ENCODE measurements at regions not wholly inside any gene's neighbourhood (a gene's known extent, or its start where the extent isn't known, plus 50 kb on each side); places are given as distances from the start of the nearest gene placed in this dataset.
"Not testable (repeated sequence)": the region's sequence is repeated elsewhere in the genome, so short reads cannot be mapped to it uniquely, and the experiment has no call there.

DNA sequence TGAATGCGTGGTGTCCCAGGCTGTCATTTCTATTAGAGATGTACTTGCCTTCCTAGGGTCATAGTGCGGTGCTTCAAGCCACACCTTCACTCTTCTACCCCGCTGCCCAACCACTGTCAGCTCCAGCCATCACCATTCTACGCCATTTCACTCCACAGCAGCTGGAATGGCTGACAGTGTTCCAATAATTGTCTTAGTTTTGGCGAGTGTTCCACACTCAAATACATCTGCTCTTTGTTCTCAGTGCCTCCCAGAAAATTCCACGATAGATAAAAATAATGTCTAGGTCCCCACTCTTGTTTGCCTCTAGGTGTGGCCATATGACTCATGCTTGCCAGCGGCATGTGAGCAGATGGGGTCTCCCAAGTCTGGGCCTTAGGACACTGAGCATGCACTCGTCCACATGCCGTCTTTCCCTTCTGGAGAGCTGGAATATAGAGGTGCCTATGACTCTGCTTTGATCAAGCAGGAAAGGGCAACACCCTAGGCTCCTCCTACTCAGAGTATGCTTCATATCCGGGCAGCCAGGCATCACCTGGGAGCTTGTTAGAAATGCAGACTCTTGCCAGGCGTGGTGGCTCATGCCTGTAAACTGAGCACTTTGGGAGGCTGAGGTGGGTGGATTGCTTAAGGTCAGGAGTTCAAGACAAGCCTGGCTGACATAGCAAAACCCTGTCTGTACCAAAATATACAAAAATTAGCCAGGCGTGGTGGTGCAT, 163.0 kb downstream of the BRMS1L start:
- DNase-seq (ENCODE audit: low read depth): no peak

DNA sequence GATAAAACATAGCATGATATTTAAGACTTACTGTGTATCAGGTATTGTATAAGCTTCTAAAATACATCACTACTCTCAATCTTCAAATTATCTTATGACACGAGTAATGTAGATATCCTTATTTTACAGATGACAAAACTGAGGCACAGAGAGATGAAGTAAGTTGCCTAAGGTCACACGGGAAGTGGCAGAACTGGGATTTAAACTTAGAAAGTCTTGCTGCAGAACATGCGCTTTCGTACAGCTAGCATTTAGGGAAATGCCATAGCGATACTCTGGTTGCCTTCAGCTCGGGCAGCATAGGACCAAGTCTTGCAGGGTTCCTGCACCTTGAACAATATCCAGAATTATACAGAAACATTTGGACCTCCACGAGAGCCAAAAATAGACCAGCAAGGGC, 162.4 kb downstream of the BRMS1L start:
- no peak for DNase-seq (ENCODE audit: low read depth)

DNA sequence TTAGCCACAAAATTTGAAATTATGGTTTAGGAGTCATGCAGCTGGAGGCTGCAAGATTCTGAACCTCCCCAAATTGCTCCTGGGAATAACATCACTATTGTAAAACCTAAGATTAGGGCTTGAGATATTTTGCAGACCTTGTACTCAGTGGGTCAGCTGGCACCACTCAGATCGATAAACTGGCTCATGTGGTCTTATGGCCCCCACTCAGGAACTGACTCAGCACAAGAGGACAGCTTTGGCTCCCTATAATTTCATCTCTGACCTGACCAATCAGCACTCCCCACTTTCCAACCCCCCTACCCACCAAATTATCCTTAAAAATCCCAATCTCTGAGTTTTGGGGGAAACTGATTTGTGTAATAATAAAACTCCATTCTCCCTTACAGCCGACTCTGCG, 161.6 kb downstream of the BRMS1L start:
- no peak for DNase-seq (ENCODE audit: low read depth)

DNA sequence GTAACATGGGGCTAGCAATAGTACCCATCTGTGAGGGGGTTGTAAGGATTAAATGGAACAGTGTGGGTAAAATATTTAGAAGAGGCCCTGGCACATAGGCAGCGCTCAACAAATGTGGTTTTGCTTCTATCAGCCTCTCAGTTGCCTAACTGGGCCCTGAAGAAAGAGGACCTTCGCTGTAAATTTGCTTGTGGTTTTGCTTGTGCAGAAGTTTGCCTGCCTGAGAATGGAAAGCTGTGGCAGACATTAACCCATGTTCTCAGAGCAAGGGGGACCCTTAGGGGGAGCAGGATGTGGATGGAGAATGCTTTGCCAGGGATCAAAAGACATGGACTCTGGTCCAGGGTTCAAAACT, 160.1 kb downstream of the BRMS1L start:
- no peak for DNase-seq (ENCODE audit: low read depth)

DNA sequence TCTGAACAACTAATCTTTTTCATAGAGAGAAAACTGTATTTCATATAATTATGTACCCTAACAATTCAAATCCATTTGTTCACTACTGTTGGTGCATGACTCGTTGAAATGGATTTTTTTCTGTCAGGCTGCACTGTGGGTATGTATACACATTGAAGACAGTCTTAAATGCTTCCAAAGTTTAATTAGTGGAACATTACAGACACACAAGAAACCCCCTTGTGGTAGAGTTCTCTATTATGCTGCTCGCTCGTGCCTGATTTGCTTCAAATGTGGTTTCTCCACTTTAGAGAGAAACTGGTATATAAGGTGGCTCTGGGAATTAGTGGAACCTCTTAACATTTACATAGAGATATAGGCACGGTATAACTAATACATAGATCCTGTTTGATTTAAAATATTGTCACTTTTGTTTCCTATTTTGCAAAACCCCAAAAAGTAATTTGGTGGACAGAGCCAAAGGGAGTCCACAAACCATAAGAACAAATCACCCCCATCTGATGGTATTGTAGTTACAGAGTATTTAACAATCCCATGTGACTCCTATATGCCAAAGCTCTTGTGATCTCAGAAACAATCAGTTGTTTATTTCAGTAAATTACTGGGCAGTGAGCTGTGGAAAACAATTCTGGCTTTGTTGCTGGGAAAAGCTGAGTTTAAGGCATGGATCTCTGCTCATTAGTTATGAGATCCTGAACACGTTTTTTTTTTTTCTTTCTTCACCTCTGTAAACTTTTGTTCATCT, 159.5 kb downstream of the BRMS1L start:
- no peak for DNase-seq (ENCODE audit: low read depth)

DNA sequence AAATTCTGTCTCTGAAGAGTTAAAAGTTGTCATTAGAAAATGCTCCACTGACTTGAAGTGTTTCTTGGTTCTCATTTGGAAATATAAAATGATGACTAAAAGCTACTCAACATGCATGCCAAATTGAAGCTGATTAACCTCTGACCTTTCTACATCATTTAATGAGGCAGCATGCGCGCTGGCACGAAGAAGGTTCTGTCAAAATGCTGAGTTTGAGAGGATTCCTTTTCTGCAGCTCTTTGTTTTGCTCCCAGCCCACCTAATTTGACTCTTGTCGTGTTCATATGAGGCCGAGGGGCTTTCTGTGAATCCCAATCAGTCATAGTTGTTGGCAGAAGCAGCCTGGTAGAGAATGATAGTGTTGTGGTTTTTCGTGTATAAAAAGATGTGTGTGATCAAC, 153.4 kb downstream of the BRMS1L start:
- no peak for DNase-seq (ENCODE audit: low read depth)

DNA sequence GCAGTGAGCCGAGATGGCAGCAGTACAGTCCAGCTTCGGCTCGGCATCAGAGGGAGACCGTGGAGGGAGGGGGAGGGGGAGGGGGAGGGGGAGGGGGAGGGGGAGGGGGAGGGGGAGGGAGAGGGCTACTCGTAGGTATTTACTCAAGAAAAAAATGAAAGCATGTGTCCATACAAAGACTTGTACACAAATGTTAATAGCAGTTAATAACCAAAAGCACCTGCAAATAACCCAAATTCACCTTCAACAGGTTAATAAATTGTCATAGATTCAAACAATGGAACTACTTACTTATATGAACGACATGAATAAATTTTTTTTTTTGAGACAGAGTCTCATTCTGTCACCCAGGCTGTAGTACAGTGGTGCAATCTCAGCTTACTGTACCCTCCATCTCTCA, 152.4 kb downstream of the BRMS1L start:
- DNase-seq (ENCODE audit: low read depth): no peak

DNA sequence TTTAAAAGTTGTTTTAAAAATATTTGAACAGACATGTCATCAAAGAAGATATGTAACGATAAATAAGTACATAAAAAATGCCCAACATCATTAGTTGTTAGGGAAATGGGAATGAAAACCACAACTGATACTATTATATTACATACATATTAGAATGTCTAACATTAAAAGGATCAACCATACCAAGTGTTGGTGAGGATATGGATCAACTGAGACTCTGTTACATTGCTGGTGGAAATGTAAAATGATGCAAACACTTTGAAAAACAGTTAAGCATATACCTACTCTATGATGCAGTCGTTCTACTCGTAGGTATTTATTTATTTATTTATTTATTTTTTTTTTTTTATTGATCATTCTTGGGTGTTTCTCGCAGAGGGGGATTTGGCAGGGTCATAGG, 149.7 kb downstream of the BRMS1L start:
- no peak for DNase-seq (ENCODE audit: low read depth)

DNA sequence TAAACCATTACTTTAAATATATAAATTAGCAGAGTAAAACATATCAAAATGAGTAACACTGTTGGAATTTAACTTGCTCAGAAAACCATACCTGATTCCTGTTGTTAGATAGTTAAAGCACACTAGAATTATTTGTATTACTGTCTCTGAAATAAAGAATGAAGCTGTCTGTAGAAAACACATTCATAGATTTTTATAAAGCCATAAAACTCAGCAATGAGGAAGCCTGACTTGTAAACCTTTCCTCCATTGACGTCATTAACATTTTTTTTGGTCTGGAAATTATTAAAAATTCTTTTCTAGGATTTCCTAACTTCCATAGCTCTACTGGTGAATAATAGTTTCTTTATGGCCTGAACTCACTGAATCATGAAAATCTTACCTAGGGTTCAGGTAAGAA, 147.6 kb downstream of the BRMS1L start:
- DNase-seq (ENCODE audit: low read depth): no peak

GRCh38 chr14:35971965-35972630, 146.0 kb downstream of the BRMS1L start:
- no peak for DNase-seq (ENCODE audit: low read depth)

- DNase-seq (ENCODE audit: low read depth): no peak
Observed at GRCh38 chr14:35969310-35969709, 143.2 kb downstream of the BRMS1L start.

GRCh38 chr14:35965400-35965799, 139.3 kb downstream of the BRMS1L start:
- no peak for DNase-seq (ENCODE audit: low read depth)

- DNase-seq (ENCODE audit: low read depth): no peak
Observed at GRCh38 chr14:35964697-35965286, 138.7 kb downstream of the BRMS1L start.

DNA sequence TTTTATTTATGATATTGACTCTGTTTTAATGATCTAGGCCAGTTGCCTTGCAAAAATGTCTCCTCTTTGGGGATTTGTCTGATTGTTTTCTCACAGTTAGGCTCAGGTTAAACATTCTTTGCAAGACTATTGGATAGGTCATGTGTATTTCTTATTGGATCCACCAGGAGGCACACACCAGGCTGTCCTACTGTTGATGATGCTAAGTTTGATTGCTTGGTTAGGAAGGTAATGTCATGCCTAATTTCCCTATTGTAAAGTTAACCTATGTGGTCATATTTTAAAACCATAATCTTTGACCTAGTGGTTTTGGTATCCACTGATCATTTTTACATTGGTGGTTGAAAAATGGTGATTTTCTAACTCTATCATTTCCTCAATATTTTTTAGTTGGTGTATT, 137.1 kb downstream of the BRMS1L start:
- DNase-seq (ENCODE audit: low read depth): no peak

DNA sequence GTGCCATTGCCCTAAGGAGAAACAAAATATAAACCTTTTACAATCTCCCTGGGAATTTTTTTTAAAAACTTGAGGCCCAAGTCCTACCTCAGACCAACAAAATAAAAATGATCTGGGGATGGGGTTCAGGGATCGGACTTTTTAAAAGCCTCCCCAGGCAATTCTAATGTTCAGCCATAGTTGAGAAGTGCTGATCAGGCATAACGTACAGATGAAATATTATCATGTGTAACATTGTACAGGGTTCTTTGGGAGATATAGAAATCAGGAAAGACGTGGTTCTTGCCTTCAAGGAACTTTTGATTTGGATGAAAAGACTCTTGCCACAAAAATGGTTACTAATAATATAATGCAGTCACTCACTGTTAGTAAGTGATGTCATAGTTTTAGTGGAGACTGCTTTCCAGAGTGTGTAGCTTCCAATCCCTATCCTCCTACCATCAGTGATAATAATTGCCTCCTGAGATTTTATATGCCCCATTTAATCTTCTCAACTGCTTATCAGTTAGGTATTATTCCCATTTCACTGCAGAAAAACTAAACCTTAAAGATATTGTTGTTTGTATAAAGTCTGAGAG, 135.6 kb downstream of the BRMS1L start:
- DNase-seq (ENCODE audit: low read depth): no peak

GRCh38 chr14:35959835-35960234, 133.7 kb downstream of the BRMS1L start:
- no peak for DNase-seq (ENCODE audit: low read depth)

DNA sequence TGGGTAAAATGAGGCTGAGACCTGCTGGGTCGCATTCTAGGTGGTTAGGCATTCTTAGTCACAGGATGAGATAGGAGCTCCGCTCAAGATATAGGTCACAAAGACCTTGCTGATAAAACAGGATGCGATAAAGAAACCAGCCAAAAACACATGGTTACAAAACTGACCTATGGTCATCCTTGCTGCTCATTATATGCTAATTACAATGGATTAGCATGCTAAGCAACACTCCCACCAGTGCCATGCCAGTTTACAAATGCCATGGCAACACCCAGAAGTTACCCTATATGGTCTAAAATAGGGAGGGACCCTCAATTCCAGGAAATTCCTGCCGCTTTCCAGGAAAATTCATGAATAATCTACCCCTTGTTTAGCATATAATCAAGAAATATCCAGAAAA, 132.4 kb downstream of the BRMS1L start:
- no peak for DNase-seq (ENCODE audit: low read depth)

DNA sequence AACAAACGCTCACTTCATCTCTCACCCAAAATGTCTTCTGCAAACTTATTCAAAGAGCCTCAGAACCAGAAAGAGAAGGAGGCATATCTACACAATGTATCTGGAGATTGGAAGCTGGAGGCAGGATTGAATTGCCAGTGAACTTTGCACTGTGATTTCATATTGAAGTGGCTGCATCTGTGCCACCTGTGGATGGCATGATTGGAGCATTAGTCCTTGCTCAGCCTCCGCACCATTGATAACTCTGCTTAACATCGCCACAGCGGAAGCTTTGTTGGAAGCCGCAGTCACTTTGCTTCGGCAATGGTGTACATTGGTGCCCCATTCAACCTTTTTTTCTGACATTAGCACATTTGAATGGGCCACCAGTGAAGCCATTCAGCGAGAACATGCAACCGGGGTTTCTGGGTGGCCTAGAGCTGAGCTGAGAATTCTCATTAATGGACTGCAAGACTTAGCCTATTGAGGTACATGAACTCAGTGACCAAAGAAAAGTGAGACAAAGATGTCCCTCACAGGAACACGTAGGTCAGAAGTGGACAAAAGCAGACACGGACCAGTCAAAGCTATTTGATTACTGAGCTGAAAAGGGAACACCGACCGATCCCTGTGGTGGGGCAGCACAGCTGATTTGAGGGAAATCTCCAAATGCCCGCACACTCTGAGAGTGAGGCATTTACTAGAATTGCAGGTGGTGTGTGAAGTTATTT, 130.4 kb downstream of the BRMS1L start:
- DNase-seq (ENCODE audit: low read depth): no peak

DNA sequence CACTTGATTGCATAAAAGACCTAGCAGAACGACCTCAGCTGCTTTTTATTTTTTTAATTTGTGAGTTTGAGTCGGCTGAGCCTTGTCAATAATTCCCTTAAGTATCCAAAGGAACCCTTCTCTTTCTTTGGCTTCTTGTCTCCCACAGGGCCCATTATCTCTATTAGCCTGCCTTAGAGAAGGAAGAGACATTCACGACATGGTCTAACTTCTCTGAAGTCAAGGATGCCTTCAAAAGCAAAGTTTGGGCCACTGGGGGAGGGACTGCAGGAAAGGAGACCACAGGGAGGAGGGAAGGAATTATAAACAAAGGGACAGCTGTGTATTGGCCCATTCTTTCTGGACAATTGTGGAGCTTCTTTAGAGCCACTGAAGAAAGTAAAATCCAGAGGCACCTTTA, 126.4 kb downstream of the BRMS1L start:
- DNase-seq (ENCODE audit: low read depth): no peak

- DNase-seq (ENCODE audit: low read depth): no peak
Observed at GRCh38 chr14:35949920-35950513, 123.9 kb downstream of the BRMS1L start.

- DNase-seq (ENCODE audit: low read depth): not testable (repeated sequence)
Observed at GRCh38 chr14:35947983-35948382, 121.8 kb downstream of the BRMS1L start.

DNA sequence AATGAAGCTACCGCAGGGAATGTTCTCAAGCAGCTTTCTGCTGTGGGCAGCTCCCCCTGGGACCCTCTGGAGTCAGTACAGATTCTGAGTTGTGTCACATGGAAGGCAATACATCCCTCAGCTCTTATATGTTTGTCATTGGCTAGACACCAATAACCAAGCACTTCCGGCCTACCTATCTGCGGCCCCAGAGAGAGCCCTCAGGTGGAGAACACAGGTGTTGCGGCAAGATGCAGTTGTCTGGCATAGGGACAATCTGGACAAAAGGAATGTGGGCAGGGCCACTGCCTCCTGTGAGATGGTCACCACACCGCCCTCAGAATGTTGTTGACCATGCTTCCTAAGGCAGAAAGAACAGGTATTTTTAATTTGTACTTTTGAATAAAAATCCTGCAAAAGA, 118.7 kb downstream of the BRMS1L start:
- DNase-seq (ENCODE audit: low read depth): no peak
